IMR-90 (cell line): ENCODE measurements at regions not wholly inside any gene's neighbourhood (a gene's known extent, or its start where the extent isn't known, plus 50 kb on each side); places are given as distances from the start of the nearest gene placed in this dataset.

Experiments
- ATAC-seq: fragments of 200-7000 bp; cut with Tn5 transposase; 2 replicates; pipeline ENCODE4 v1.9.1; 2020; ENCODE audit warnings: low read depth, mild to moderate bottlenecking, moderate library complexity
- BruUV-seq: library from RNA; stranded (reverse); fragments of 400-500 nt; replicated peaks from 2 replicates; lab custom pipeline; 2021; lab: Mats Ljungman, UMichigan
- CTCF ChIA-PET: fragments of 300-600 bp; formaldehyde crosslinking; extraction: SDS; loops from one replicate; lab custom pipeline; 2021; ENCODE audit warnings: antibody characterized with exemption; lab: Yijun Ruan, JAX
- POLR2A ChIA-PET: fragments of 300-600 bp; sonication (Branson Sonifier 250); formaldehyde crosslinking; loops from one replicate; lab custom pipeline; 2022; ENCODE audit warnings: antibody characterized with exemption; ENCODE audit not compliant: unreplicated experiment; lab: Charles Lee
- DNase-seq: peaks from one replicate; pipeline ENCODE4 v3.0.0; 2013
- H2AFZ ChIP-seq: replicated peaks from 2 replicates; pipeline ENCODE3; 2013; ENCODE audit warnings: low read length, mild to moderate bottlenecking; ENCODE audit not compliant: poor library complexity
- H2AK5ac ChIP-seq: 2 replicates; pipeline ENCODE4 v1.6.1; 2013; ENCODE audit warnings: low read depth, low read length, inconsistent platforms
- H2AK9ac ChIP-seq: replicated peaks from 2 replicates; pipeline ENCODE3; 2013; ENCODE audit warnings: mild to moderate bottlenecking, low read depth, low read length, moderate library complexity; ENCODE audit not compliant: poor library complexity
- H2BK120ac ChIP-seq: 2 replicates; pipeline ENCODE4 v1.6.1; 2013; ENCODE audit warnings: low read depth, low read length, inconsistent platforms
- H2BK15ac ChIP-seq: 3 replicates; pipeline ENCODE4 v1.6.1; 2013; ENCODE audit warnings: low read depth, low read length, inconsistent platforms
- H2BK20ac ChIP-seq: 2 replicates; pipeline ENCODE4 v1.6.1; 2013; ENCODE audit warnings: low read depth, mild to moderate bottlenecking, inconsistent platforms, low read length, moderate library complexity
- H2BK5ac ChIP-seq: 2 replicates; pipeline ENCODE4 v1.6.1; 2013; ENCODE audit warnings: mild to moderate bottlenecking, low read depth, low read length, inconsistent platforms; ENCODE audit not compliant: poor library complexity, severe bottlenecking
- H3K14ac ChIP-seq: replicated peaks from 2 replicates; pipeline ENCODE4 v1.6.1; 2013; ENCODE audit warnings: low read depth, low read length, inconsistent platforms
- H3K18ac ChIP-seq: 2 replicates; pipeline ENCODE4 v1.6.1; 2013; ENCODE audit warnings: low read depth, low read length, control low read depth
- H3K23ac ChIP-seq: 2 replicates; pipeline ENCODE4 v1.6.1; 2013; ENCODE audit warnings: low read depth, low read length, inconsistent platforms
- H3K27ac ChIP-seq: 2 replicates; pipeline ENCODE4 v1.5.1; 2013; ENCODE audit warnings: mild to moderate bottlenecking, control low read depth, low read length; ENCODE audit not compliant: insufficient read depth
- H3K27me3 ChIP-seq: 2 replicates; pipeline ENCODE4 v1.6.1; 2013; ENCODE audit warnings: low read length; ENCODE audit not compliant: control insufficient read depth, insufficient read depth
- H3K36me3 ChIP-seq: 2 replicates; pipeline ENCODE4 v1.6.1; 2013; ENCODE audit warnings: low read length, mixed read lengths; ENCODE audit not compliant: control insufficient read depth, insufficient read depth
- H3K4ac ChIP-seq: 2 replicates; pipeline ENCODE4 v1.6.1; 2013; ENCODE audit warnings: low read depth, low read length, inconsistent platforms
- H3K4me1 ChIP-seq: 2 replicates; pipeline ENCODE4 v1.6.1; 2013; ENCODE audit warnings: low read length, mixed read lengths; ENCODE audit not compliant: control insufficient read depth, insufficient read depth
- H3K4me2 ChIP-seq: 2 replicates; pipeline ENCODE4 v1.6.1; 2013; ENCODE audit warnings: low read depth, mild to moderate bottlenecking, control low read depth, low read length, moderate library complexity
- H3K4me3 ChIP-seq: 2 replicates; pipeline ENCODE4 v1.5.1; 2013; ENCODE audit warnings: low read depth, mild to moderate bottlenecking, control low read depth, low read length, moderate library complexity; ENCODE audit not compliant: insufficient read depth
- H3K56ac ChIP-seq: 2 replicates; pipeline ENCODE4 v1.6.1; 2013; ENCODE audit warnings: low read length, inconsistent platforms; ENCODE audit not compliant: insufficient read depth; ENCODE audit errors: extremely low read depth
- H3K79me1 ChIP-seq, 2 experiments: 2 replicates each; pipeline ENCODE4 v1.6.1; 2013; ENCODE audit warnings: low read length in 2 of 2, inconsistent platforms in 1 of 2, low read depth in 1 of 2
- H3K9ac ChIP-seq: 2 replicates; pipeline ENCODE4 v1.6.1; 2013; ENCODE audit warnings: low read depth, low read length, control low read depth
- H3K9me1 ChIP-seq: 2 replicates; pipeline ENCODE4 v1.6.1; 2013; ENCODE audit warnings: low read length, inconsistent platforms; ENCODE audit not compliant: insufficient read depth
- H3K9me3 ChIP-seq: 2 replicates; pipeline ENCODE4 v1.6.1; 2013; ENCODE audit warnings: low read length; ENCODE audit not compliant: control insufficient read depth, insufficient read depth
- H4K20me1 ChIP-seq: 2 replicates; pipeline ENCODE4 v1.6.1; 2013; ENCODE audit warnings: low read length, inconsistent platforms; ENCODE audit not compliant: insufficient read depth
- H4K5ac ChIP-seq: 2 replicates; pipeline ENCODE4 v1.6.1; 2013; ENCODE audit warnings: mild to moderate bottlenecking, low read depth, low read length, control low read depth
- H4K8ac ChIP-seq, 2 experiments: 2 replicates each; pipeline ENCODE4 v1.6.1; 2013; ENCODE audit warnings: low read depth in 2 of 2, low read length in 2 of 2, control low read depth in 1 of 2, inconsistent platforms in 1 of 2
- H4K91ac ChIP-seq: 2 replicates; pipeline ENCODE4 v1.6.1; 2013; ENCODE audit warnings: low read depth, low read length, inconsistent platforms; ENCODE audit not compliant: insufficient read depth
- CEBPB ChIP-seq: IDR thresholded peaks from 2 replicates; pipeline ENCODE4 v1.6.1; 2012; ENCODE audit warnings: low read depth, low read length, improper control_type of control experiment
- CHD1 ChIP-seq: IDR thresholded peaks from 2 replicates; pipeline ENCODE4 v1.6.1; 2012; ENCODE audit warnings: low read depth, low read length, improper control_type of control experiment
- CTCF ChIP-seq: conservative IDR thresholded peaks from 2 replicates; pipeline ENCODE4 v1.5.1; 2012; ENCODE audit warnings: mild to moderate bottlenecking, low read depth, low read length, improper control_type of control experiment
- ELK1 ChIP-seq: fragments of 150-350 bp; IDR thresholded peaks from 2 replicates; pipeline ENCODE4 v1.6.1; 2016; ENCODE audit warnings: low read depth, mild to moderate bottlenecking, low read length, moderate library complexity, borderline replicate concordance
- FOS ChIP-seq: fragments of 150-350 bp; IDR thresholded peaks from 2 replicates; pipeline ENCODE4 v1.6.1; 2016; ENCODE audit warnings: low read depth, low read length
- MAFK ChIP-seq: IDR thresholded peaks from 2 replicates; pipeline ENCODE4 v1.6.1; 2012; ENCODE audit warnings: low read depth, low read length, improper control_type of control experiment
- MAZ ChIP-seq: IDR thresholded peaks from 2 replicates; pipeline ENCODE4 v1.6.1; 2012; ENCODE audit warnings: low read depth, mild to moderate bottlenecking, low read length, improper control_type of control experiment, moderate library complexity, borderline replicate concordance
- MXI1 ChIP-seq: IDR thresholded peaks from 2 replicates; pipeline ENCODE4 v1.6.1; 2012; ENCODE audit warnings: low read depth, mild to moderate bottlenecking, low read length, moderate library complexity, borderline replicate concordance
- NFE2L2 ChIP-seq: fragments of 150-350 bp; IDR thresholded peaks from 2 replicates; pipeline ENCODE4 v1.6.1; 2016; ENCODE audit warnings: low read depth, mild to moderate bottlenecking, low read length
- POLR2A ChIP-seq: IDR thresholded peaks from 2 replicates; pipeline ENCODE4 v1.6.1; 2012; ENCODE audit warnings: mild to moderate bottlenecking, low read depth, low read length
- RAD21 ChIP-seq: IDR thresholded peaks from 2 replicates; pipeline ENCODE4 v1.6.1; 2012; ENCODE audit warnings: low read length, improper control_type of control experiment
- RCOR1 ChIP-seq: IDR thresholded peaks from 2 replicates; pipeline ENCODE4 v1.6.1; 2012; ENCODE audit warnings: mild to moderate bottlenecking, low read length, improper control_type of control experiment; ENCODE audit not compliant: insufficient replicate concordance
- RFX5 ChIP-seq: IDR thresholded peaks from 2 replicates; pipeline ENCODE4 v1.8.0; 2012; ENCODE audit warnings: low read depth, mild to moderate bottlenecking, low read length, moderate library complexity
- SMC3 ChIP-seq: fragments of 150-350 bp; IDR thresholded peaks from 2 replicates; pipeline ENCODE4 v1.6.1; 2016; ENCODE audit warnings: low read depth, mild to moderate bottlenecking, antibody characterized with exemption, low read length, moderate library complexity
- USF2 ChIP-seq: fragments of 150-350 bp; IDR thresholded peaks from 2 replicates; pipeline ENCODE4 v1.6.1; 2017; ENCODE audit warnings: mild to moderate bottlenecking, antibody characterized with exemption, low read length, low read depth
- WGBS, 2 experiments: methylation state at CpG; one replicate each; pipeline versions ENCODE4 v1.1.5 to v1.1.7; 2013; ENCODE audit warnings: missing lambda C conversion rate in 2 of 2; ENCODE audit not compliant: insufficient read length in 1 of 2; ENCODE audit errors: extremely low coverage in 2 of 2; 5-methylcytosine and 5-hydroxymethylcytosine counted together
- dilution Hi-C: fragments of 300-500 bp; cut with HindIII; formaldehyde crosslinking; loops from one replicate; pipeline ENCODE4 v1.14.3; 2018; ENCODE audit warnings: low sequenced_read_pairs; ENCODE audit not compliant: unreplicated experiment
- in situ Hi-C: fragments of 300-500 bp; cut with MboI; formaldehyde crosslinking; loops from 3 replicates; pipeline ENCODE4 v1.14.3; 2019; ENCODE audit warnings: low sequenced_read_pairs, inconsistent platforms, mixed read lengths
- intact Hi-C: fragments of 100-400 bp; cut with micrococcal nuclease; formaldehyde crosslinking; loops from 2 replicates; pipeline ENCODE4 v1.10.0; 2022

GRCh38 chr18:59792353-59792752, 95.1 kb upstream of the CCBE1 start:
- H4K5ac ChIP-seq, result no peak overlapping the region
- no peaks in the 10 kb centered on the region for H3K9me3 ChIP-seq
- H2AK5ac ChIP-seq, result no peak overlapping the region
- intact Hi-C loops (no loop called here), in situ Hi-C loops (no loop called here), dilution Hi-C loops (no loop called here)
- no peak overlapping the region for H3K4me3 ChIP-seq
- H3K18ac ChIP-seq, result no peak overlapping the region
- no peaks in the 10 kb centered on the region for H3K36me3 ChIP-seq
- H3K9me1 ChIP-seq, result peaks cover 4% of the 10 kb centered on the region; the same call in 1 of the 2 replicates
- H4K91ac ChIP-seq, result no peak overlapping the region
- peak overlapping the region; percentile 33 for H3K4me2 ChIP-seq
- WGBS, 2 experiments, result no CpG with 5 or more reads among the region's 4 CpGs
- H3K27ac ChIP-seq, result no peak overlapping the region
- no peak overlapping the region for H4K8ac ChIP-seq
- no peak overlapping the region for H2AFZ ChIP-seq
- TF ChIP-seq CTCF (no peak), MXI1 (no peak), USF2 (no peak), MAFK (no peak), NFE2L2 (no peak), CHD1 (no peak), CEBPB (no peak), SMC3 (no peak), RAD21 (no peak), FOS (no peak), POLR2A (no peak), MAZ (no peak), RFX5 (no peak), RCOR1 (no peak), ELK1 (no peak)
- no peak overlapping the region for H2BK20ac ChIP-seq
- no peak overlapping the region for H3K9ac ChIP-seq
- no peaks in the 10 kb centered on the region for H3K79me1 ChIP-seq
- no peak overlapping the region for H3K56ac ChIP-seq
- no TSS peak for BruUV-seq
- no peak overlapping the region for H3K23ac ChIP-seq
- H2BK5ac ChIP-seq, result no peak overlapping the region
- no peak overlapping the region for H2BK120ac ChIP-seq
- H2BK15ac ChIP-seq, result no peak overlapping the region
- ChIA-PET POLR2A (no interaction called here), CTCF (interaction anchor here (0.9 kb wide), 1 partner anchor 9 kb away, joined by 3 read pairs; no protein-coding TSS in a partner anchor)
- no peaks in the 10 kb centered on the region for H3K27me3 ChIP-seq
- H3K14ac ChIP-seq, result no peak overlapping the region
- H4K20me1 ChIP-seq, result no peaks in the 10 kb centered on the region
- ATAC-seq, result no peak
- H2AK9ac ChIP-seq, result no peak overlapping the region
- peaks cover 11% of the 10 kb centered on the region for H3K4me1 ChIP-seq
- DNase-seq, result no peak
- no peak overlapping the region for H3K4ac ChIP-seq
